Esophagus mucosa (tissue), 1 donor: ENCODE measurements at regions not wholly inside any gene's neighbourhood (a gene's known extent, or its start where the extent isn't known, plus 50 kb on each side); places are given as distances from the start of the nearest gene placed in this dataset.

Experiments used
- ATAC-seq: fragments of 200-7000 bp; cut with Tn5 transposase; one replicate; pipeline ENCODE4 v1.9.1; 2020
- donor health status: DM: yes; HTN: yes; CAD: no.

GRCh38 chr12:3950714-3951320 lies 77.6 kb upstream of the PARP11 start:
- ATAC-seq = no peak

GRCh38 chr12:3947781-3948180 lies 74.6 kb upstream of the PARP11 start:
- no peak for ATAC-seq

DNA sequence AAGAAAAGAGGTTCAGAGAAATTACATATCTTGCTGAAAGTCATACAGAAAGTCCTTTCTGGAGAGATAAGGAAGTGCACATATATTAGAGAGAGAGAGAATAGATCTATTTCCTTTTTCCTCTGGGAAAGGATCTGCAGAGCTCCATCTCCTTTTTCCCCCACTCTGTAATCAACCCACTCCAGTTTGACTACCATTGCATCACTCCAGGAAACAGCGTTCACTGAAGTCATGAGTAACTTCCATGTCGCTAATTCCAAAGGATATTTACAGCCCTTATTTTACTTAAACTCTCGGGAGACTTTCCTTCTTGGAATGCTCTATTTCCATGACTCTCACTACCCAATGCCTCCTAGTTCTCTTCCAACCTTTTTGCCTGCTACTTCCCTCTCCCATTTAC lies 72.5 kb upstream of the PARP11 start:
- no peak for ATAC-seq

DNA sequence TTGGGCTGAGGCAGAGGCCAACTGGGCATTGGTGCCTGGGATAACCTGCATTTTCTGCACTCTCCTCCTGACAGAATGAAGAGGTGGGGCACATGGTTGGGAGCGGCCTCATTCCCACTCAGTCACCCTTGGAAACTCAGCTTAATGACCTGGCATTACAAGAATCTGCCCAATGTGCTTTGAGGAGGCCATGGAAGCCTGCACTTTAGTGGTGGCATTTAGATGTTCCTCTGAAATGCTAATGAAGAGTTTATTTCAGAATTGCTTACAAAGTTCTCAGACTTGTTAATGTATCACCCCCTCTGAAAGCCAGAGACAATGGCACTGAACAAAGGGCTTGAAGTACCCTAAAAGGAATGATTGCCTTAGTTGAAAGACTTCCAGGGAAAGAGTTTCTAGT lies 71.4 kb upstream of the PARP11 start:
- ATAC-seq = no peak

- no peak for ATAC-seq
Measured at GRCh38 chr12:3938042-3938544, 64.9 kb upstream of the PARP11 start.

DNA sequence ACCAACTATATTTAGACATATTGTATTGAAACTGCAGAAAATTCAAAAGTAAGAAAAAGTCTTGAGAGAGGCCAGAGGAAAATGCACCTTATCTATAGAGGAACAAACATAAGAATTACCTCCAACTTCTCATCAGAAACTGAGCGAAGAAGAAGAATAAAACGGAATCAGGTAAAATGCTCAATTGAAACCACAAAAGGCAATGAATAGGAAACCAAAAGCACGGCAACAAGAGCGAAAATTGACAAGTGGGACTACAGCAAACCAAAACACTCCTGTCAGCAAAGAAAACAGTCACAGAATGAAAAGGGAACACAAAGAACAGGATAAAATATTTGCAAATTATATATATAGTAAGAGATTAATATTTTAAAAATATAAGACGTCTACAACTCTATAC lies 61.9 kb upstream of the PARP11 start:
- ATAC-seq = no peak

- ATAC-seq = no peak
Measured at GRCh38 chr12:3933819-3934192, 60.6 kb upstream of the PARP11 start.

GRCh38 chr12:3933074-3933818 lies 60.0 kb upstream of the PARP11 start:
- no peak for ATAC-seq

DNA sequence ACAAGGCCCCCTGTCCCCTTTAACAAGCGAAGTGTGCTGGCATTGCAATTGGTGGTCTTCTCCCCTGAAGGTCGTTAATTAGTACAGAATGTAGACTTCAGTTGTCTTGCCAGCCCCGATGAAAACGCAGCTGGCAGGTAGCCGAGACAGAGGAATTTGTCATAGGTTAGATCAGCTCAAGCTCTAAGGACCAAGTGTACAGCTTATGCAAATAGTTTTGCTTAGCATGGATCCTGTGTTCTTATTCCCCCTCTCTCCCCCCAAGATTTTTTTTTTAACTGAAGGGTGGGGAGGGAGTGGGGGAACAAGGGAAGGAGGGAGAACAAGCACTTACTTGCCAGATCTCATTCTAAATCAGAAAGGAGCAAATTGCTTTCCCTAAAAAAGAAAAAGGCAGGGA lies 58.6 kb upstream of the PARP11 start:
- no peak for ATAC-seq

DNA sequence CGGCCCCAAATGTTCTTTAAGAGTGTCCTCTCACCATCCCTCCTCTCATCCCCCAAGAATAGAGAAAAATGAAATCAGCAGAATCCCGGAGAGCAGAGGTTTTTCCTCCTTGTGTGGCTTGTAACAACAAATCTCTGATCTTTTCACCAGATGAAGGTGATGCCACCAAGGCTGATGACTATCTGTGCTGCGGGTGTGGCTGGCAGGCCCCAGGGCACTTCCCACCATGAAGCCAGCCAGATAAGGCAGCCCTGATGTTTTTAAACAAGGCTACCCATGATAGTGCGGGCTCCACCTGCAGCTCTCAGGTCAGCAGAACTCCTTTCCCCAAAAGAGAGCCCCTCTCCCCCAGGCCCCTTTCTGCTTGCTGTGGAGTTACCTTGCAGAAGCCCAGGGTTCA lies 58.0 kb upstream of the PARP11 start:
- no peak for ATAC-seq

DNA sequence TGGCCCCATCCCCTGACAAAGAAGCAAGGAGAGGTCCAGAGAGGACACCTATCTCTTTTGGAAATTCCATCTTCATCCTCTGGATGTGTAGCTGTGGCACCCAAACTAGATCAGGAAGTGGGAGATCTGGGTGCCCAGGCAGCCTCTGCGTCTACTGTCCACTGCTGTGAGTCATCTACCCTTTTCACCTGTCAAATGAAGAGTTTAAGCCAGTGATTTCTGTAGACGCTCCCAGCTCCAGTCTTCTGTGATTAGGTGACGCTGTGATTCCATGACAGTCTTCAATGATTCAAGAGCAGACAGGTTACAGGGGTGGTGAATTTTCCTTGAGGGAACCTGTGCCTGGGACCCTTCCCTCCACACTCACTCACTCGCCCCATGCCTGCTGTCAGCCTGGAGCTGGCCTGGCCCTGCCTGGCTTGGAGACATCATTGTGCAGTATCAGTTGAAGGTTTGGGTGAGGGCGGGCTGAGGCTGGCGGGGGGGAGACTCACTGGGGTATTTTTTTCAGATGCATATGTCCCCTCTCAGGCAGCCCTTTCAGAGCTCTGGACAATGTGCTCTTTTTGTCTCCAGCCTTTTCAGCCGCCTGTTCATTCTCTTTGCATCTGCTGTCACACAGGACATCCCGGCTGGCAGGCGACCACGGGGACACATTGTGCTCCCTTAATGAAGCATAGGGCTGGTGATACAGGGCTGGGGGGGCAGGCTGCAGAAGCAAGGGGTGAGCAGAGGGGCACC lies 56.8 kb upstream of the PARP11 start:
- no peak for ATAC-seq

DNA sequence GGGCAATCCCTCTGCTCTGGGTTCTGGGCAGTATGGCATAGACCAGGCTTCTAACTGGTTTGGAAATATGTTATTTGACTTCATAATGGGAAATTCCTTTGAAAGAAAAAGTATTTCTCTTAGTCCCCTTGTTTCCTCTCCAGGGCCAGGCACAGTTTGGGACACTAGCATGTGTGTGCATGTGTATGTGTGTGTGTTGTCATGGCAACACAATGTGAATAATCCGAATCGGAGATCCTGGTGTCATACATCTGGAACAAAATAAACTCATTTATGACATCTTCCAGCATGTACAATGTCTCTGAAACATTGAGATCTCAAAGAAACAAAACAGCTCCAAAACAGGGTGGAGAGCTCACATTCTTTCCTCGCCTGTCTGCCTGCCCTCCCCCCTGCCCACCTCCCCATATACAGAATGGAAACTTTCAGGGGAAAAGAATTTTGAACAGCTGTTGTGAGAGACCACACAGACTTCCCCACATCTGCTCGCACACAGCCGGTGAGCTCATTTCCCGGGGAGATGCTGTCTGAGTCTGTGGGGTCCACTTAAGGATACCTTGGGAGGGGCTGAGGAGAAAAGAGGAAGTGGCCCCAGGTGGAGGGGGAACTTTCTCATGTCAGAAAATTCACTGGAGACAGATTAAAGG lies 55.5 kb upstream of the PARP11 start:
- ATAC-seq = no peak

DNA sequence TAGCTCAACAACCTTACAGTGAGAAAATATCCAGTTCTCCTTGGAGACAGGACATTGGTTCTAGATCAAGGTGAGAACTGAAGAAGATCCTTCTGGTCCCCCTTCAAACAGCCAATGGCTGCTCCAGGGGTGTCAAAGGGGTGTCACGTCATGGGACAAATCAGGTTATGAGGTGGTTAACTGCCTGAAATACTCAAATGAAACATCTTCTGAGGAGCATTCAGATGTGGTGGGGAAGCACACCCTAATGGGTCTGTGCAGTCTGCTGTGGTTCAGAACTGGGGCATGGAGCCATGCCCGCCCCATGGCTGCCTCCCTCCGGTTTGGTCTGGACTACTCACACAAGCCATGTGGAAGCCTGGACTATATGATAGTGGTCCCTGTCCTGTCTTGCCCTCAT lies 52.4 kb upstream of the PARP11 start:
- no peak for ATAC-seq

DNA sequence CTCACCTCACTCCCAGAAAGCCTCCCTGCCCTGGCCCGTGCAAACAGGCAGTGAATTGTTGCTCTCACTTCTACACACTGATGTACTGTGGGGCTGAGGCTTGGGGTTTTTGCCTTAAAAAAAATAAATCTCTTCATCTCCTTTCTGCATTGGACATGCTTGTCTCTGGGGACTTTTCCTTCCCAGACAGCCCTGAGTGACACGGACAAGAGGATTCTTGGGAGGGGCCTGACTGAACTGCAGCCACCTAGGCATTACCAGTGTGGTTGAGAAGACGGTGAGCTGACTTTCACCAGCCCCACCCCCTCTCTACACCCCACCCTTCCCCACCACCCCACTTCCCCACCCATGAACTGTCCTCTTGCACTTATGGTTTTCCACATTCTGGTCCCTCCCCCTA lies 51.6 kb upstream of the PARP11 start:
- ATAC-seq = no peak

DNA sequence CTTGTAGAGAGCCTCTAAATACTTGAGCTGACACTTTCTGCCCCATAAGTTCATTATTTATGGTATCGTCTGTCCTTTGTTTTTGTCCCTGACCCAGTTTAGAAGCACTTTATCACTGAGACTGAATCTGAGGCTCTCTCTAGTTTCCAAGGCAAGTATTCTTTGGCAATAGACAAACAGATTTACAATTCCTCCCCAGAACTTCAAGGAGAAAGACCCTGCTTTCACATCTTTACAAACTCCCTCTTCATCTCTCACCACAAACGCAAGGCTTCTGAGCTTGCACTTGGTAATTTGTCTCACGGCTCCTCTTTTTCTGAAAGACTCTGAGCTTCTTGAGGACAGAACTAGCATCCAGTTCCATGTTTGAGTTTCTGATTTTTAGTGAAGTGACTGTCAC lies 49.8 kb upstream of the PARP11 start:
- no peak for ATAC-seq
